IMR-90 (cell line): ENCODE measurements at regions not wholly inside any gene's neighbourhood (a gene's known extent, or its start where the extent isn't known, plus 50 kb on each side); places are given as distances from the start of the nearest gene placed in this dataset.

ENCODE experiments used
- ATAC-seq: fragments of 200-7000 bp; cut with Tn5 transposase; 2 replicates; pipeline ENCODE4 v1.9.1; 2020; ENCODE audit warnings: low read depth, mild to moderate bottlenecking, moderate library complexity
- BruUV-seq: library from RNA; stranded (reverse); fragments of 400-500 nt; replicated peaks from 2 replicates; lab custom pipeline; 2021; lab: Mats Ljungman, UMichigan
- CTCF ChIA-PET: fragments of 300-600 bp; formaldehyde crosslinking; extraction: SDS; loops from one replicate; lab custom pipeline; 2021; ENCODE audit warnings: antibody characterized with exemption; lab: Yijun Ruan, JAX
- POLR2A ChIA-PET: fragments of 300-600 bp; sonication (Branson Sonifier 250); formaldehyde crosslinking; loops from one replicate; lab custom pipeline; 2022; ENCODE audit warnings: antibody characterized with exemption; ENCODE audit not compliant: unreplicated experiment; lab: Charles Lee
- DNase-seq: peaks from one replicate; pipeline ENCODE4 v3.0.0; 2013
- H2AFZ ChIP-seq: replicated peaks from 2 replicates; pipeline ENCODE3; 2013; ENCODE audit warnings: low read length, mild to moderate bottlenecking; ENCODE audit not compliant: poor library complexity
- H2AK5ac ChIP-seq: 2 replicates; pipeline ENCODE4 v1.6.1; 2013; ENCODE audit warnings: low read depth, low read length, inconsistent platforms
- H2AK9ac ChIP-seq: replicated peaks from 2 replicates; pipeline ENCODE3; 2013; ENCODE audit warnings: mild to moderate bottlenecking, low read depth, low read length, moderate library complexity; ENCODE audit not compliant: poor library complexity
- H2BK120ac ChIP-seq: 2 replicates; pipeline ENCODE4 v1.6.1; 2013; ENCODE audit warnings: low read depth, low read length, inconsistent platforms
- H2BK15ac ChIP-seq: 3 replicates; pipeline ENCODE4 v1.6.1; 2013; ENCODE audit warnings: low read depth, low read length, inconsistent platforms
- H2BK20ac ChIP-seq: 2 replicates; pipeline ENCODE4 v1.6.1; 2013; ENCODE audit warnings: low read depth, mild to moderate bottlenecking, inconsistent platforms, low read length, moderate library complexity
- H2BK5ac ChIP-seq: 2 replicates; pipeline ENCODE4 v1.6.1; 2013; ENCODE audit warnings: mild to moderate bottlenecking, low read depth, low read length, inconsistent platforms; ENCODE audit not compliant: poor library complexity, severe bottlenecking
- H3K14ac ChIP-seq: replicated peaks from 2 replicates; pipeline ENCODE4 v1.6.1; 2013; ENCODE audit warnings: low read depth, low read length, inconsistent platforms
- H3K18ac ChIP-seq: 2 replicates; pipeline ENCODE4 v1.6.1; 2013; ENCODE audit warnings: low read depth, low read length, control low read depth
- H3K23ac ChIP-seq: 2 replicates; pipeline ENCODE4 v1.6.1; 2013; ENCODE audit warnings: low read depth, low read length, inconsistent platforms
- H3K27ac ChIP-seq: 2 replicates; pipeline ENCODE4 v1.5.1; 2013; ENCODE audit warnings: mild to moderate bottlenecking, control low read depth, low read length; ENCODE audit not compliant: insufficient read depth
- H3K27me3 ChIP-seq: 2 replicates; pipeline ENCODE4 v1.6.1; 2013; ENCODE audit warnings: low read length; ENCODE audit not compliant: control insufficient read depth, insufficient read depth
- H3K36me3 ChIP-seq: 2 replicates; pipeline ENCODE4 v1.6.1; 2013; ENCODE audit warnings: low read length, mixed read lengths; ENCODE audit not compliant: control insufficient read depth, insufficient read depth
- H3K4ac ChIP-seq: 2 replicates; pipeline ENCODE4 v1.6.1; 2013; ENCODE audit warnings: low read depth, low read length, inconsistent platforms
- H3K4me1 ChIP-seq: 2 replicates; pipeline ENCODE4 v1.6.1; 2013; ENCODE audit warnings: low read length, mixed read lengths; ENCODE audit not compliant: control insufficient read depth, insufficient read depth
- H3K4me2 ChIP-seq: 2 replicates; pipeline ENCODE4 v1.6.1; 2013; ENCODE audit warnings: low read depth, mild to moderate bottlenecking, control low read depth, low read length, moderate library complexity
- H3K4me3 ChIP-seq: 2 replicates; pipeline ENCODE4 v1.5.1; 2013; ENCODE audit warnings: low read depth, mild to moderate bottlenecking, control low read depth, low read length, moderate library complexity; ENCODE audit not compliant: insufficient read depth
- H3K56ac ChIP-seq: 2 replicates; pipeline ENCODE4 v1.6.1; 2013; ENCODE audit warnings: low read length, inconsistent platforms; ENCODE audit not compliant: insufficient read depth; ENCODE audit errors: extremely low read depth
- H3K79me1 ChIP-seq, 2 experiments: 2 replicates each; pipeline ENCODE4 v1.6.1; 2013; ENCODE audit warnings: low read length in 2 of 2, inconsistent platforms in 1 of 2, low read depth in 1 of 2
- H3K9ac ChIP-seq: 2 replicates; pipeline ENCODE4 v1.6.1; 2013; ENCODE audit warnings: low read depth, low read length, control low read depth
- H3K9me1 ChIP-seq: 2 replicates; pipeline ENCODE4 v1.6.1; 2013; ENCODE audit warnings: low read length, inconsistent platforms; ENCODE audit not compliant: insufficient read depth
- H3K9me3 ChIP-seq: 2 replicates; pipeline ENCODE4 v1.6.1; 2013; ENCODE audit warnings: low read length; ENCODE audit not compliant: control insufficient read depth, insufficient read depth
- H4K20me1 ChIP-seq: 2 replicates; pipeline ENCODE4 v1.6.1; 2013; ENCODE audit warnings: low read length, inconsistent platforms; ENCODE audit not compliant: insufficient read depth
- H4K5ac ChIP-seq: 2 replicates; pipeline ENCODE4 v1.6.1; 2013; ENCODE audit warnings: mild to moderate bottlenecking, low read depth, low read length, control low read depth
- H4K8ac ChIP-seq, 2 experiments: 2 replicates each; pipeline ENCODE4 v1.6.1; 2013; ENCODE audit warnings: low read depth in 2 of 2, low read length in 2 of 2, control low read depth in 1 of 2, inconsistent platforms in 1 of 2
- H4K91ac ChIP-seq: 2 replicates; pipeline ENCODE4 v1.6.1; 2013; ENCODE audit warnings: low read depth, low read length, inconsistent platforms; ENCODE audit not compliant: insufficient read depth
- BHLHE40 ChIP-seq: fragments of 150-350 bp; IDR thresholded peaks from 2 replicates; pipeline ENCODE4 v1.6.1; 2016; ENCODE audit warnings: mild to moderate bottlenecking, low read depth, low read length
- CEBPB ChIP-seq: IDR thresholded peaks from 2 replicates; pipeline ENCODE4 v1.6.1; 2012; ENCODE audit warnings: low read depth, low read length, improper control_type of control experiment
- CHD1 ChIP-seq: IDR thresholded peaks from 2 replicates; pipeline ENCODE4 v1.6.1; 2012; ENCODE audit warnings: low read depth, low read length, improper control_type of control experiment
- CTCF ChIP-seq: conservative IDR thresholded peaks from 2 replicates; pipeline ENCODE4 v1.5.1; 2012; ENCODE audit warnings: mild to moderate bottlenecking, low read depth, low read length, improper control_type of control experiment
- ELK1 ChIP-seq: fragments of 150-350 bp; IDR thresholded peaks from 2 replicates; pipeline ENCODE4 v1.6.1; 2016; ENCODE audit warnings: low read depth, mild to moderate bottlenecking, low read length, moderate library complexity, borderline replicate concordance
- FOS ChIP-seq: fragments of 150-350 bp; IDR thresholded peaks from 2 replicates; pipeline ENCODE4 v1.6.1; 2016; ENCODE audit warnings: low read depth, low read length
- MAFK ChIP-seq: IDR thresholded peaks from 2 replicates; pipeline ENCODE4 v1.6.1; 2012; ENCODE audit warnings: low read depth, low read length, improper control_type of control experiment
- MAZ ChIP-seq: IDR thresholded peaks from 2 replicates; pipeline ENCODE4 v1.6.1; 2012; ENCODE audit warnings: low read depth, mild to moderate bottlenecking, low read length, improper control_type of control experiment, moderate library complexity, borderline replicate concordance
- MXI1 ChIP-seq: IDR thresholded peaks from 2 replicates; pipeline ENCODE4 v1.6.1; 2012; ENCODE audit warnings: low read depth, mild to moderate bottlenecking, low read length, moderate library complexity, borderline replicate concordance
- NFE2L2 ChIP-seq: fragments of 150-350 bp; IDR thresholded peaks from 2 replicates; pipeline ENCODE4 v1.6.1; 2016; ENCODE audit warnings: low read depth, mild to moderate bottlenecking, low read length
- POLR2A ChIP-seq: IDR thresholded peaks from 2 replicates; pipeline ENCODE4 v1.6.1; 2012; ENCODE audit warnings: mild to moderate bottlenecking, low read depth, low read length
- RAD21 ChIP-seq: IDR thresholded peaks from 2 replicates; pipeline ENCODE4 v1.6.1; 2012; ENCODE audit warnings: low read length, improper control_type of control experiment
- RCOR1 ChIP-seq: IDR thresholded peaks from 2 replicates; pipeline ENCODE4 v1.6.1; 2012; ENCODE audit warnings: mild to moderate bottlenecking, low read length, improper control_type of control experiment; ENCODE audit not compliant: insufficient replicate concordance
- RFX5 ChIP-seq: IDR thresholded peaks from 2 replicates; pipeline ENCODE4 v1.8.0; 2012; ENCODE audit warnings: low read depth, mild to moderate bottlenecking, low read length, moderate library complexity
- SMC3 ChIP-seq: fragments of 150-350 bp; IDR thresholded peaks from 2 replicates; pipeline ENCODE4 v1.6.1; 2016; ENCODE audit warnings: low read depth, mild to moderate bottlenecking, antibody characterized with exemption, low read length, moderate library complexity
- WGBS, 2 experiments: methylation state at CpG; one replicate each; pipeline versions ENCODE4 v1.1.5 to v1.1.7; 2013; ENCODE audit warnings: missing lambda C conversion rate in 2 of 2; ENCODE audit not compliant: insufficient read length in 1 of 2; ENCODE audit errors: extremely low coverage in 2 of 2; 5-methylcytosine and 5-hydroxymethylcytosine counted together
- dilution Hi-C: fragments of 300-500 bp; cut with HindIII; formaldehyde crosslinking; loops from one replicate; pipeline ENCODE4 v1.14.3; 2018; ENCODE audit warnings: low sequenced_read_pairs; ENCODE audit not compliant: unreplicated experiment
- in situ Hi-C: fragments of 300-500 bp; cut with MboI; formaldehyde crosslinking; loops from 3 replicates; pipeline ENCODE4 v1.14.3; 2019; ENCODE audit warnings: low sequenced_read_pairs, inconsistent platforms, mixed read lengths
- intact Hi-C: fragments of 100-400 bp; cut with micrococcal nuclease; formaldehyde crosslinking; loops from 2 replicates; pipeline ENCODE4 v1.10.0; 2022
- TF ChIP-seq, protein P1 (sequence below): fragments of 150-350 bp; IDR thresholded peaks from 2 replicates; pipeline ENCODE4 v1.6.1; 2017; ENCODE audit warnings: mild to moderate bottlenecking, antibody characterized with exemption, low read length, low read depth

DNA sequence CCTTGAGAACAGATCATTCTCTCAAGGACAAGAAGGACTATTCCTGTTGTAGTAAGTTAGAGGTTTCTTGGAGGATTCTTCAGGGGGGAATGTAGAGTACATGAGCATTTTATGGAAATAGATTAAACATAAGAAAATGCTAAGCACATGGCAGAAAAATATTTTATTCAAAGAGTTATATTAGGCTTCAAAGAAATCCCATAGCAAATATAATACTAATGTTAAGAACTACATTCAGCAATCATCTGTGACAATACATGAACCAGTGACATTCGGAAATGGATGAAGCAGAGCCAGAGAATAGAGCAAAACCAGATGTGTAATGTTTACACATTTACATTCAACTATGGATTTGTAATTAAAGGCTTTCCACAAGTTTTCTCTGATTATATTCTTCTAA lies 288.6 kb downstream of the NAF1 start:
- no peak overlapping the region for H4K8ac ChIP-seq
- no peak overlapping the region for H3K9ac ChIP-seq
- peaks cover 3% of the 10 kb centered on the region for H3K9me3 ChIP-seq
- dilution Hi-C loops (no loop called here), intact Hi-C loops (no loop called here), in situ Hi-C loops (no loop called here)
- CTCF ChIA-PET, result no interaction called here
- DNase-seq (no peak), ATAC-seq (no peak)
- H2BK5ac ChIP-seq, result no peak overlapping the region
- no peak overlapping the region for H2BK15ac ChIP-seq
- no peaks in the 10 kb centered on the region for H3K27me3 ChIP-seq
- H3K36me3 ChIP-seq, result no peaks in the 10 kb centered on the region
- H3K4me3 ChIP-seq, result no peak overlapping the region
- no peak overlapping the region for H2AK5ac ChIP-seq
- H4K20me1 ChIP-seq, result no peaks in the 10 kb centered on the region
- H2AK9ac ChIP-seq, result no peak overlapping the region
- no peak overlapping the region for H3K27ac ChIP-seq
- H3K4me2 ChIP-seq, result no peak overlapping the region
- no TSS peak for BruUV-seq
- H3K56ac ChIP-seq, result no peak overlapping the region
- H4K5ac ChIP-seq, result no peak overlapping the region
- TF ChIP-seq ELK1, result no peak
- no peak for TF ChIP-seq CEBPB
- TF ChIP-seq, protein P1, sequence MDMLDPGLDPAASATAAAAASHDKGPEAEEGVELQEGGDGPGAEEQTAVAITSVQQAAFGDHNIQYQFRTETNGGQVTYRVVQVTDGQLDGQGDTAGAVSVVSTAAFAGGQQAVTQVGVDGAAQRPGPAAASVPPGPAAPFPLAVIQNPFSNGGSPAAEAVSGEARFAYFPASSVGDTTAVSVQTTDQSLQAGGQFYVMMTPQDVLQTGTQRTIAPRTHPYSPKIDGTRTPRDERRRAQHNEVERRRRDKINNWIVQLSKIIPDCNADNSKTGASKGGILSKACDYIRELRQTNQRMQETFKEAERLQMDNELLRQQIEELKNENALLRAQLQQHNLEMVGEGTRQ, result no peak
- TF ChIP-seq RCOR1, result no peak
- TF ChIP-seq BHLHE40, result no peak
- no peak for TF ChIP-seq RAD21
- no peak for TF ChIP-seq MAFK
- TF ChIP-seq POLR2A, result no peak
- TF ChIP-seq MXI1, result no peak
- no peak for TF ChIP-seq CHD1
- TF ChIP-seq RFX5, result no peak
- no peak for TF ChIP-seq SMC3
- no peak for TF ChIP-seq NFE2L2
- TF ChIP-seq MAZ, result no peak
- TF ChIP-seq FOS, result no peak
- no peak for TF ChIP-seq CTCF
- H2AFZ ChIP-seq, result no peak overlapping the region
- no peak overlapping the region for H4K91ac ChIP-seq
- H3K14ac ChIP-seq, result no peak overlapping the region
- no CpG with 5 or more reads among the region's 1 CpG for WGBS, 2 experiments
- H2BK20ac ChIP-seq, result no peak overlapping the region
- no peaks in the 10 kb centered on the region for H3K9me1 ChIP-seq
- H3K4me1 ChIP-seq, result no peaks in the 10 kb centered on the region
- no peak overlapping the region for H3K4ac ChIP-seq
- no peak overlapping the region for H2BK120ac ChIP-seq
- POLR2A ChIA-PET, result interaction anchor here (0.6 kb wide), 1 partner anchor 69 kb away, joined by 3 read pairs; no protein-coding TSS in a partner anchor
- H3K79me1 ChIP-seq, result no peaks in the 10 kb centered on the region
- no peak overlapping the region for H3K23ac ChIP-seq
- H3K18ac ChIP-seq, result no peak overlapping the region
